Embryonic facial prominence (tissue), 1 donor: ENCODE measurements at regions not wholly inside any gene's neighbourhood (a gene's known extent, or its start where the extent isn't known, plus 50 kb on each side); places are given as distances from the start of the nearest gene placed in this dataset.
"Not testable (repeated sequence)": the region's sequence is repeated elsewhere in the genome, so short reads cannot be mapped to it uniquely, and the experiment has no call there.

Experiments used
- DNase-seq: peaks from one replicate; pipeline ENCODE4 v3.0.0-alpha.2; 2016; ENCODE audit errors: extremely low spot score

- not testable (repeated sequence) for DNase-seq
Measured at GRCh38 chr7:150101282-150101681, 221.9 kb upstream of the LRRC61 start.

DNA sequence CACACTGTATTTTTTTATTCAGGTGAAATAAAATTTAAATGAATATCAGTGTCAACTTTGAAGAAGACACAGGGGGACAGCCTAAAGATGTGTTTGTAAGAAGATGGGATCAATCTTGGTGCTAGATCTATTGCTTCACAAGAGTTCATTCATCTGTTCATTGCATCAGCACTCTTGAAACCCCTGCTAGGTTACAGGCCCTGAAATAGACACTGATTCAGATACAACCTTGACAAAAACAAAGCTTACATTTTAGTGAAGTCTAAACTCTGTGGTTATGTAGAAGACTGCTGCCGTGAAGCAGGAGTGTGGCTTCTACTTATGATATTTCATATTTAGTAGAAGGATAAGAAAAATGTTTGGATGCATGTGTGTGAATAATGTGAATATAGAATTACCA, 215.9 kb upstream of the LRRC61 start:
- DNase-seq = not testable (repeated sequence)

DNA sequence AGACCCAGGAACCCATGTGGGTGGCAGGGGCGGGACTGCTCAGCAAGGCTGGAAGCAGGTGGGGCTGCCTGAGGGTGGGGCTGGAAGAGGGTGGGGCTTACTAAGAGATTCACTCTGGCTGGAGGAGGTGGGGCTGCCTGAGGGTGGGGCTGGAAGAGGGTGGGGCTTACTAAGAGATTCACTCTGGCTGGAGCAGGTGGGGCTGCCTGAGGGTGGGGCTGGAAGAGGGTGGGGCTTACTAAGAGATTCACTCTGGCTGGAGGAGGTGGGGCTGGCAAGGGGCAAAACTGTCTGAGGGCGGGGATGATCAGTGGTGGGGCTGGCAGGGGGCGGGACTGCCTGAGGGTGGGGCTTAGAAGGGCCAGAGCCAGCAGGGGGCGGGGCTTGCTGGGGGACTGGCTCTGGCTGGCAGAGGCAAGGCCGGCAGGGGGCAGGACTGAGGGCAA, 212.8 kb upstream of the LRRC61 start:
- not testable (repeated sequence) for DNase-seq

GRCh38 chr7:150110882-150111281, 212.3 kb upstream of the LRRC61 start:
- DNase-seq = not testable (repeated sequence)

- DNase-seq = not testable (repeated sequence)
Measured at GRCh38 chr7:150111373-150112139, 211.6 kb upstream of the LRRC61 start.

DNA sequence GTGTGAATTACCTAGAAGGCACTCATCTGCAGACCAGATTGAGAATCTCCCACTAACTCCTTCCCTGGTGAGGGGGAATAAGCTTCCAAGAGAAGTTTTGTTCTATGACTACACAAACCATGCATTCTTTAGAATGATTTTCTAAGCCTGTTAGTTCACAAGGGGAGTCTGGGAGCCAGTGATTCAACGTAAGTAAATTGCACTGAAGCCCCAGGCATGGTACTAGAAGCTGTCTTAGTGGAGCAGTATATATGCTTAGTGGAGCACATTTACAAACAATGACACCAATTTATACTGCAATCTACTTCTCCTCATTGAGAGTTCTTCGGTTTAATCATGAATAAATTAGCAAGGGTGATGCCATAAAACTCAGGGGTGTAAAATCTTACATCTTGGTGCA, 209.9 kb upstream of the LRRC61 start:
- DNase-seq = not testable (repeated sequence)

DNA sequence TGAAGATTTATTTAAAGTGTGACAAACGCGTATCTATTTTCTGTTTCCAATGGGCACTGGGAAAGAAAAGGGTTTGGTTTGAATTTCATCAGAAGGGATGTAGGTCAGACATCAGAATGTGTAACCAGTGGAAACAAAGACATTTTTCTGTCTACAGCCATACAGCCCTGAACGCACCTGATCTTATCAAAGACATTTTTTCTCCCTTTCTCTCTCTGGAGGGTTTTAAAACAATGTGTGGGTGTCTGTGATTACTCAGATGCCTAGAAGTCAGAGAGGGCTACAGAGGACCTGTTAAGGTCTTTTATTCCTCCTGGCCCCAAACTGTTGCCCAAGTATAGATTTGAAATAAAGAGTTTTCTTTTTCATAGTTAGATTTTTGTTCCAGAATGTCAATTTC, 208.6 kb upstream of the LRRC61 start:
- DNase-seq = not testable (repeated sequence)

DNA sequence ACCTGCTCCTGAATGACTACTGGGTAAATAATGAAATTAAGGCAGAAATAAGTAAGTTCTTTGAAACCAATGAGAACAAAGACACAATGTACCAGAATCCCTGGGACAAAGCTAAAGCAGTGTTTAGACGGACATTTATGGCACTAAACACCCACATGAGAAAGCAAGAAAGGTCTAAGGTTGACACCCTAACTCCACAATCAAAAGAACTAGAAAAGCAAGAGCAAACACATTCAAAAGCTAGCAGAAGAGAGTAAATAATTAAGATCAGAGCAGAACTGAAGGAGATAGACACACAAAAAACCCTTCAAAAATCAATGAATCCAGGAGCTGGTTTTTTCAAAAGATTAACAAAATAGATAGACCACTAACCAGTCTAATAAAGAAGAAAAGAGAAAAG, 203.2 kb upstream of the LRRC61 start:
- DNase-seq = not testable (repeated sequence)

DNA sequence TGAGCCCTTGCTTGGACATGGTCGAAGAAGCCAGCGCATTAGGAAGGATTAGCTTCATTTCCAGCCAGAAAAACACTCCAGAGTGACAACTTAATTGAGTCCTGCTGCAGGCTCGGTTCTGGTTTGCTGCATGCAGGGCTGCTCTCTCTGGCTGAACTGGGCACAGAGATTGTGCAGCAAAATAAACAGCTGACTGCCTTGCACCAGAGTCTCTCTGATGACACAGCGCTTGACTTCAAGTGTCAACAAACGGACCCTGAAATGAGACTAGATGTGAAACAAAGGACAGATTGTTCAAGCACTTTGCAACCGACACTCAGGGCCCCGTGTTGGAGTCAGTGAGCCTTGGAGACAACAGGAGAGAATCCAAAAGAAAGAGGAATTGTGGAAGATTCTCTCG, 197.3 kb upstream of the LRRC61 start:
- DNase-seq = not testable (repeated sequence)

DNA sequence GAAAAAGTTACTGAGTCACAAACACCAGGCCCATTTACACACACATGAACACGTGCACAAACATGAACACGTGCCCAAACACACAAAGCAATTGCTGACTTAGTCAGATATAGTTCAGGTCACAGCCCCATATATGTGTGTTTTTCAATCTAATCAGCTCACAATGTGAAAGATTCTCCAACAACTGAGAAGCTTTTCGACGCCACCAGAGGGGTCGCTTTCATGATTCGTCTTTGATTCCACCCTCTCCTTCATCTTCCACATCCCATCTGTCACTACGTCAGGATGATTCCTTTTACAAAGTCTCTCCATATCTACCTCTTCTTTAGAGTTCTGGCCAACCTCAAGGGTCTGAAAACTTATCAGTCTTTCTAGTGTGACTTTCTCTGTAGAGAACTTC, 188.7 kb upstream of the LRRC61 start:
- not testable (repeated sequence) for DNase-seq

DNA sequence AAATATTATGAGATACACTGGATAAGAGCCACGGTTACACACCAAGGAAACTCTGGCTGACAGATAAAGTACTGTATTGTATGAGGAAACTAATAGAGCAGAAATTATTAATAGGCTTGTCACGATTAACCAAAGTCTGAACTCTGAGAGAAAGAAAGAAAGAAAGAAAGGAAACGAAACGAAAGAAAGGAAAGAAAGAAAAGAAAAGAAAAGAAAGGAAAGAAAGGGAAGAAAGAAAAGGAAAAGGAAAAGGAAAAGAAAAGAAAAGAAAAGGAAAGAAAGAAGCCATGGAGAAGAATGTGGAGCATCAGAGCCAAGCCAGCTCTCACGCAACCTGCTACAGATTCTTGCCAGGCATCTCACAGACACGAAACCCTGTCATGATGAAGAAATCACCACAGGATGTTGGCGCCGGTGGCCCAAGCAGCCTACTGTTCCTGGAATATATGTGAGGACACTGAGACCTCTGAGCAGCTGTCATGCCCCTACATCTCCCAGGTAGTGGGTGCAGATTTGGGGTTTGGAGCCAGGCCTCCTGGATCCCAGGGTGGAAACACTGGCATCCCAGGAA, 187.4 kb upstream of the LRRC61 start:
- not testable (repeated sequence) for DNase-seq

DNA sequence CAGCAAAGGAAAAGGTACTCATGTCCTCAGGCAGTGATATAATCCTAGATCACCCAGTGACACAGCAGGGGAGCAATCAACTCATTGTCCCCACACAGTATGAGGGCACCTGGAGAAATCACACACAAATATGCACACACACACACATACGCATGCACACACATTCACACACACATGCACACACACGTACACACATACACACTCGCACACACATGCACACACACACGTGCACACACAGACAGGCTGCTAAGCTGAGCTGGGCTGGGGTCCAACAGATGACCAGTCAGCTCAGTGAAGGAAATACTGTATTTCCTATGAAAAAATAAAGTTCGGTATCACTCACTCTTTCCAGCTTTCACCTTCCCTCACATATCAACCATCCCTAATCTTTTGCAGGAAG, 183.3 kb upstream of the LRRC61 start:
- DNase-seq = not testable (repeated sequence)

GRCh38 chr7:150141525-150142345, 181.4 kb upstream of the LRRC61 start:
- not testable (repeated sequence) for DNase-seq

DNA sequence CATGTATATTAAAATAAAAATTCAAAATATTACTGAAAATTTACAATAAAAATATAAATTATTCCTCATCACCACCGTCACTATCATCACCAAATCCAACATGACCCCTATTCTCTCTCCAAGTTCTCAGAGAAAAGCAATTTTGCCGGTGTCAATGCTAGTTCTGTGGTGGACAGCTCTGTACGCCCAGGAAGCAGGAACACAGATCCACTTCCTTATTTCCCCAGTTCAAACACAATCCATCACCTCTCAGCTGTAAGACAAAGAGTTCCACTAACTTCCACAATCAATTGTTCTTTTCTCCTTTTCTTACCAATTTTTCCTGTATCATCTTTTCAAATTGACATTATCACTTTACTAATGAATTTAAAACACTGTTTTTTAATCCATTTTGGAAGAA, 177.0 kb upstream of the LRRC61 start:
- not testable (repeated sequence) for DNase-seq

DNA sequence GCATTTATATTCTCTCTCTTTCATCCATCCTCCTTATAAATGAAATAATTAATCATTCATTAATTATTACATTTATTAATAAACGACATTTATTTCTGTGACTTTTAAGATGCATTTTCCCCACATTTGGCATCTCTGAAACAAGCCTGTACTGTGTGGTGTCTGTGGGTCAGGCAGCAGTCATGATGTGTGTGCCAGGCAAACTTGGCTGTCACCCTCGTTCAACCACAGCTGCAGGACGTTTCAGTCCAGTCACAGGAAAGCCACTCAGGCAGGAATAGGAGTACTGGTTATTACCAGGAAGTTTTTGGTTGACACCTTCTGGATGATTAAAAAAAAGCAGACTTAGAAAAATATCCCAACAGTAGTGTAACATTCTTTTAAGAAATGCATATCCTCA, 175.6 kb upstream of the LRRC61 start:
- DNase-seq = not testable (repeated sequence)

- not testable (repeated sequence) for DNase-seq
Measured at GRCh38 chr7:150156015-150156414, 167.1 kb upstream of the LRRC61 start.

DNA sequence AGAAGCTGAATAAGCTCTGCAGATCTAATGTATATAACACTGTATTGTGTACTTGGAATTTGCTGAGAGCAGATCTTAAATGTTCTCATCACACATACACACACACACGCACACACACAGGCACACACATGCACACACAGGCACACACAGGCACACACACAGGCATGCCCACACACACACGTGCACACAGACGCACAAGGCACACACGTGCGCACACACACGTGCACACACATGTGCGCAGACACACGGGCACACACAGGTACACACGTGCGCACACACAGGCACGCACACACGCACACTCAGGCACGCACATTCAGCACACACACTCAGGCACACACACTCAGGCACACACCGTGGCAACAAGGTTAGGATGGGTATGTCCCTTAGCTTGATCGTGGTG, 164.5 kb upstream of the LRRC61 start:
- not testable (repeated sequence) for DNase-seq

DNA sequence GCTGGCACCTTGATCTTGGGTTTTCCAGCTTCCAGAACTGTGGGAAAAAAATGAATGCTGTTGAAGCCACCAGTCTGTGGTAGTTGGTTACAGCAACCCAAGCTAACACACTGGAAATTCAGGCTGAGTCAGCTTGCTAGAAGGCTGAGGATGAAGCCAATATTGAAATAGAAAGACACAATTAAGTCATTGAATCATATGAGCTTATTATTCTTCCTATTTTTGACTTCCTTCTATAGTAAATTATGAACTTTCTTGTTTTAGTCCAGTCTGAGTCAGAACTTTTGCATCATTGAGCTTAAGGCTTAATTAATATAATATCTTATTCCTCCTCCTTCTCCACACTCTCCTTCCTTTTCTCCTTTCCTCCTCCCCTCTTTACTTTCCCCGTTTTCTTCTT, 153.6 kb upstream of the LRRC61 start:
- not testable (repeated sequence) for DNase-seq

DNA sequence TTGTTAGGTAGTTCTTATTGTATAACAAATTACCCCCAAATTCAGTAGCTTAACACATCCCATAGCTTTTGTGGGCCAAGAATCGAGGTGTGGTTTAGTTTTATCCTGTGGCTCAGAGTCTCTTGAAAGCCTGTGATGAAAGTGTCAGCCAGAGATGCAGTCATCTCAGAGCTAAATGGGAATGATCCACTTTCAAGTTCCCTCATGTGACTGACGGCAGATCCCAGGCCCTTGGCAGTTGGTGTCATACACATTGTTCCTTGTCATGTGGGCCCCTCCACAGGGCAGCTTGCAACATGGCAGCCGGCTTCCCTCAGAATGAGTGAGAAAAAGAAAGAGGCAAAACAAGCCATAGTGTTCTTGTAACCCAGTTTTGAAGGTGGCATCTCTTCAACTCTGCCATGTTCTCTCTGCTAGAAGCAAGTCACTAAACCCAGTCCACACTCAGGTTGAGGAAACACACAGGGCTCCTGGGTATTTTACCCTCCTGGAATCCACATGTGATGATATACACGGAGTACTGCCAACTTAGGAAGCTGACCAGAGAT, 153.1 kb upstream of the LRRC61 start:
- DNase-seq = not testable (repeated sequence)

DNA sequence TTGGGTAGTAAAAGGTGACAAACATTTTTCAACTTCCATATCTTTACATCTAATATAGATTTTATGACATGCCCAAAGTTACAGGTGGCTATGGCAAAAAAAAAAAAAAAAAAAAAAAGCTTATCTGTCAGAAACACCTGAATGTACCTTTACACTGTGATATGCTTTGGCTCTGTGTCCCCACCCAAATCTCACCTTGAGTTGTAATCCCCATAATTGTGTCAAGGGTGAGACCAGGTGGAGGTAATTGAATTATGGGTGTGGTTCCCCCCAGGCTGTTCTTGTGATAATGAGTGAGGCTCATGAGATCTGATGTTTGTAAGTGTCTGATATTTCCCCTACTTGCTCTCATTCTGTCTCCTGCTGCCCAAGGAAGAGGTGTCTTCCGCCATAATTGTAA, 139.6 kb upstream of the LRRC61 start:
- not testable (repeated sequence) for DNase-seq

GRCh38 chr7:150189963-150190362, 133.2 kb upstream of the LRRC61 start:
- DNase-seq = not testable (repeated sequence)

DNA sequence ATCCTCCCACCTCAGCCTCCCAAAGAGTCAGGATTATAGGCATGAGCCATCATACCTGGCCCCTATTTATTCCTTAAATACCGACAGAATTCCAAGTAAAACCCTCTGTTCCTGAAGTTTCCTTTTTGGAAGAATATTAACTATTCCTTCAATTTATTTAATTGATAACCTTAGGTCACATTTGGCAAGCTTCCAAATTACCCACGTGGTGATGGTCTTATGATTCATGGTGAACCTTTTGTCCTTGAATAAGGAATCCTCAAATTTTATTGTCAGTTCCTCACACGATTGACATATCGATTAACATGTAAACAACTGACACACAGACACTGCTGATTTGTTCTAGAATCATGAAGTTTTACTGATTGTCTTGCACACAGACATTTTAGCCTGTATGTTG, 130.6 kb upstream of the LRRC61 start:
- DNase-seq = not testable (repeated sequence)
